GM23248 (cell line): ENCODE measurements at regions not wholly inside any gene's neighbourhood (a gene's known extent, or its start where the extent isn't known, plus 50 kb on each side); places are given as distances from the start of the nearest gene placed in this dataset.

Experiments used
- DNase-seq: peaks from one replicate; pipeline ENCODE4 v3.0.0-alpha.2; 2015
- H2AFZ ChIP-seq: fragments of 200-600 bp; sonication (generic); 2 replicates; pipeline ENCODE4 v1.6.1; 2016; ENCODE audit warnings: antibody characterized with exemption
- H3F3A ChIP-seq: fragments of 200-600 bp; sonication (generic); 2 replicates; pipeline ENCODE4 v1.6.1; 2016; ENCODE audit warnings: mild to moderate bottlenecking, antibody characterized with exemption, mixed run types; ENCODE audit not compliant: insufficient read depth
- H3K27ac ChIP-seq: fragments of 200-600 bp; sonication (generic); 2 replicates; pipeline ENCODE4 v1.5.1; 2016; ENCODE audit warnings: mild to moderate bottlenecking
- H3K27me3 ChIP-seq: fragments of 200-600 bp; sonication (generic); replicated peaks from 2 replicates; pipeline ENCODE4 v1.6.1; 2016; ENCODE audit warnings: mild to moderate bottlenecking; ENCODE audit not compliant: insufficient read depth
- H3K36me3 ChIP-seq: fragments of 200-600 bp; sonication (generic); 2 replicates; pipeline ENCODE4 v1.6.1; 2016; ENCODE audit warnings: low read depth, mild to moderate bottlenecking
- H3K4me1 ChIP-seq: fragments of 200-600 bp; sonication (generic); 2 replicates; pipeline ENCODE4 v1.6.1; 2016; ENCODE audit warnings: mild to moderate bottlenecking; ENCODE audit not compliant: insufficient read depth
- H3K4me2 ChIP-seq: fragments of 200-600 bp; sonication (generic); one replicate; pipeline ENCODE4 v1.6.1; 2016; ENCODE audit warnings: mild to moderate bottlenecking; ENCODE audit not compliant: unreplicated experiment
- H3K4me3 ChIP-seq: fragments of 200-600 bp; sonication (generic); 2 replicates; pipeline ENCODE4 v1.5.1; 2016; ENCODE audit warnings: mild to moderate bottlenecking
- H3K79me2 ChIP-seq: fragments of 200-600 bp; sonication (generic); 2 replicates; pipeline ENCODE4 v1.6.1; 2016; ENCODE audit warnings: mild to moderate bottlenecking; ENCODE audit not compliant: insufficient read depth
- H3K9ac ChIP-seq: fragments of 200-600 bp; sonication (generic); 2 replicates; pipeline ENCODE4 v1.6.1; 2016; ENCODE audit warnings: mild to moderate bottlenecking
- H3K9me2 ChIP-seq: fragments of 200-600 bp; sonication (generic); 2 replicates; pipeline ENCODE4 v1.6.1; 2016; ENCODE audit warnings: mixed run types, mild to moderate bottlenecking, moderate library complexity; ENCODE audit not compliant: insufficient read depth
- H3K9me3 ChIP-seq: fragments of 200-600 bp; sonication (generic); one replicate; pipeline ENCODE4 v1.6.1; 2017; ENCODE audit warnings: low read depth
- H4K20me1 ChIP-seq: fragments of 200-600 bp; sonication (generic); 2 replicates; pipeline ENCODE4 v1.6.0; 2016; ENCODE audit not compliant: insufficient read depth
- EZH2 ChIP-seq: fragments of 200-600 bp; sonication (generic); IDR thresholded peaks from 2 replicates; pipeline ENCODE4 v1.6.1; 2018; ENCODE audit warnings: antibody characterized with exemption, mild to moderate bottlenecking; ENCODE audit not compliant: insufficient read depth, poor library complexity, severe bottlenecking
- EZH2phosphoT487 ChIP-seq: fragments of 200-600 bp; sonication (generic); IDR thresholded peaks from 2 replicates; pipeline ENCODE4 v1.6.1; 2018; ENCODE audit warnings: antibody characterized with exemption, moderate library complexity, mild to moderate bottlenecking, low read depth; ENCODE audit not compliant: insufficient read depth
- WGBS, 2 experiments: methylation state at CpG; one replicate each; pipeline ENCODE4 v1.1.6; 2015 to 2017; ENCODE audit warnings: low lambda C conversion rate in 2 of 2, low coverage in 1 of 2; ENCODE audit errors: missing lambda C conversion rate in 2 of 2; 5-methylcytosine and 5-hydroxymethylcytosine counted together
- in situ Hi-C: fragments of 300-500 bp; cut with MboI; formaldehyde crosslinking; loops from 2 replicates; pipeline ENCODE4 v1.15.0; 2020

GRCh38 chr1:234727018-234727940 is 117.3 kb upstream of the IRF2BP2 start:
- no peaks in the 10 kb centered on the region for H3K27me3 ChIP-seq
- no peaks in the 10 kb centered on the region for H3K9me2 ChIP-seq
- WGBS, 2 experiments, result 91 to 93% methylated on average over 8 of the region's 8 CpGs
- peaks cover 33% of the 10 kb centered on the region for H3F3A ChIP-seq
- TF ChIP-seq EZH2phosphoT487 (no peak), EZH2 (no peak)
- in situ Hi-C loops, result loop anchor here (10.0 to 25.0 kb wide), 3 partner anchors 240 to 358 kb away; partner anchors contain the start of gene TARBP1
- H4K20me1 ChIP-seq, result no peaks in the 10 kb centered on the region
- no peak overlapping the region for H3K9ac ChIP-seq
- H3K9me3 ChIP-seq, result no peaks in the 10 kb centered on the region
- H3K79me2 ChIP-seq, result no peaks in the 10 kb centered on the region
- no peak overlapping the region for H3K4me3 ChIP-seq
- H2AFZ ChIP-seq, result no peak overlapping the region
- H3K27ac ChIP-seq, result no peak overlapping the region
- H3K36me3 ChIP-seq, result no peaks in the 10 kb centered on the region
- H3K4me1 ChIP-seq, result peaks cover 43% of the 10 kb centered on the region
- H3K4me2 ChIP-seq, result no peak overlapping the region
- no peak for DNase-seq

GRCh38 chr1:234726359-234726943 is 116.5 kb upstream of the IRF2BP2 start:
- Histone ChIP-seq H3K36me3 (no peaks in the 10 kb centered on the region), H3K9me2 (no peaks in the 10 kb centered on the region), H3K27ac (no peak overlapping the region), H2AFZ (no peak overlapping the region), H3F3A (peaks cover 33% of the 10 kb centered on the region), H3K4me1 (peaks cover 43% of the 10 kb centered on the region), H3K79me2 (no peaks in the 10 kb centered on the region), H3K4me3 (no peak overlapping the region), H4K20me1 (no peaks in the 10 kb centered on the region), H3K9me3 (no peaks in the 10 kb centered on the region), H3K27me3 (no peaks in the 10 kb centered on the region), H3K4me2 (no peak overlapping the region), H3K9ac (no peak overlapping the region)
- in situ Hi-C loops, result loop anchor here (10.0 to 25.0 kb wide), 3 partner anchors 239 to 358 kb away; partner anchors contain the start of gene TARBP1
- no peak for TF ChIP-seq EZH2phosphoT487
- no peak for DNase-seq
- WGBS, 2 experiments, result 96 to 99% methylated on average over 12 of the region's 12 CpGs

DNA sequence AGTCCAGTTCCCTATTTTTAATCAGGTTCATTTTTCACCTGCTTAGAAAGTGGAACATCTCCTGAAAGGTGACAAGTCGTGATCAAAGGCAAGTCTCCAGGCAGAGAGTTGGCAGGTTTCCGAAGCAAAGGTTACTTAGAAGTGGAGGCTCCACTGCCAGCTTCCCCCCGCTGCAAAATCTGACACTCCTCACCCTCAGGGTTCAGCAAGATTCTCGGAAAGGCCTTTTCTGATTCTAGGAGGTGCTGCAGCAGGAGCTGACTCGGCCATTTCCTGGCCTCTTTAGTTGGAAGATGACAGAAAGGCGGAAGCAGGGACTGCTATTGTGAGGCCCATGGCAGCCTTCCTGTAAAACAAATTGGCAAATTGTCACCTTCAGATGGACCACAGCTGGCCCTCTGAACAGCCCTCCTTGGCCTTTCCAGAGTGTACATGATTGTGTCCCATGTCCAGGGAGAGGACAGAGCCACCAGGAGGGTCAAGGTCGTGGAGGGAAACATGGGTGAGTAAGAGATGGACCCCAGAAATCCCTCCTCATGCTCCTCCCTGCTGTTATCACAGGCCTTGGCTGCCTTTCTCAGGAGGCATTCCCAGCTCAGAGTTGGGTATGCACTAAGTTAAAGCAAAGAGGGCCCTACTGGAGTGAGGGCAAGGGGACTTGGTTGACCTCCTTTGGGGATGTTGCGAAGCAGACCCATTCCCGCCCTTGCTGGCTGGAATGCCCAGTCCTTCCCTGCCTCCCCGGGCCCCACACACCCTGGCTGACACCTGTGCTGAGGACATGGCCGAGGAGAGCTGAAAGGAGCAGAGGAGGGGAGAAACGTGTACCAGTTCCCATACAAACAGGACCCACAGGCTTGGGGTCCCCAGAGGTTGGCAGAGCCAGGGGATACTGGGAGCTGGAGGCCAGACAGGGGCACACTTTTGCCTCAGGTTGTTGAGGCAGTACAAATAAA is 115.5 kb upstream of the IRF2BP2 start:
- peaks cover 44% of the 10 kb centered on the region for H3K4me1 ChIP-seq
- H3K4me2 ChIP-seq, result peak overlapping the region; percentile 86
- WGBS, 2 experiments, result 86% methylated on average over 12 of the region's 12 CpGs
- H3K27me3 ChIP-seq, result no peaks in the 10 kb centered on the region
- TF ChIP-seq EZH2, result no peak
- no peak for TF ChIP-seq EZH2phosphoT487
- no peaks in the 10 kb centered on the region for H4K20me1 ChIP-seq
- 0 out of 2 replicates have a peak overlapping the region, but pooled peaks have one; percentile 8 for H2AFZ ChIP-seq
- peak overlapping the region; percentile 99 for H3K27ac ChIP-seq
- H3K9me2 ChIP-seq, result no peaks in the 10 kb centered on the region
- peak; percentile 18 for DNase-seq
- H3K9ac ChIP-seq, result peak overlapping the region; percentile 90
- no peaks in the 10 kb centered on the region for H3K36me3 ChIP-seq
- no peaks in the 10 kb centered on the region for H3K9me3 ChIP-seq
- H3K4me3 ChIP-seq, result peak overlapping the region; percentile 49
- H3F3A ChIP-seq, result peaks cover 42% of the 10 kb centered on the region
- H3K79me2 ChIP-seq, result no peaks in the 10 kb centered on the region
- in situ Hi-C loops, result loop anchor here (10.0 to 25.0 kb wide), 3 partner anchors 238 to 359 kb away; partner anchors contain the start of gene TARBP1
